Stimulated activated memory B cell treated with anti-CD40 and anti-IgM and Interleukin-4, amounts not matched to agents 10 μg/mL and 1 μg/mL and 100 μg/mL, for 72 hours (primary cell): ENCODE measurements at regions not wholly inside any gene's neighbourhood (a gene's known extent, or its start where the extent isn't known, plus 50 kb on each side); places are given as distances from the start of the nearest gene placed in this dataset.
"Not testable (repeated sequence)": the region's sequence is repeated elsewhere in the genome, so short reads cannot be mapped to it uniquely, and the experiment has no call there.

Experiments
- ATAC-seq: fragments of 150-1000 bp; cut with Tn5 transposase; 2 replicates; pipeline ENCODE4 v1.10.0; 2021
- H3K27ac Mint-ChIP-seq: one replicate; pipeline ENCODE4 v1.8.0; 2022; ENCODE audit warnings: mild to moderate bottlenecking, mixed read lengths
- H3K27me3 Mint-ChIP-seq: one replicate; pipeline ENCODE4 v1.8.0; 2022; ENCODE audit warnings: mixed read lengths
- H3K36me3 Mint-ChIP-seq: one replicate; pipeline ENCODE4 v1.8.0; 2022; ENCODE audit warnings: mixed read lengths
- H3K4me1 Mint-ChIP-seq: one replicate; pipeline ENCODE4 v1.8.0; 2022; ENCODE audit warnings: mixed read lengths
- H3K4me3 Mint-ChIP-seq: one replicate; pipeline ENCODE4 v1.8.0; 2022; ENCODE audit warnings: mild to moderate bottlenecking, moderate library complexity, mixed read lengths
- H3K9me3 Mint-ChIP-seq: one replicate; pipeline ENCODE4 v1.8.0; 2022; ENCODE audit warnings: mixed read lengths

DNA sequence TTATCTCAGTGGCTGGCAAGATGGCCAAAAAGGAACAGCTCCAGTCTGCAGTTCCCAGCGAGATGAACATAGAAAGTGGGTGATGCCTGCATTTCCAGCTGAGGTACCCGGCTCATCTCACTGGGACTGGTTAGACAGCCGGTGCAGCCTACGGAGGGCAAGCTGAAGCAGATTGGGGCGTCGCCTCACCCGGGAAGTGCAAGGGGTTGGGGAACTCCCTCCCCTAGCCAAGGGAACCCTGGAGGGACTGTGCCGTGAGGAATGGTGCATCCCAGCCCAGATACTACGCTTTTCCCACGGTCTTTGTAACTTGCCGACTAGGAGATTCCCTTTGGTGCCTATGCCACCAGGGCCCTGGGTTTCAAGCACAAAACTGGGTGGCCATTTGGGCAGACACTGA, 324.7 kb downstream of the GJA1 start:
- no peak for ATAC-seq
- H3K27ac Mint-ChIP-seq: no peak overlapping the region
- peaks cover 4% of the 10 kb centered on the region for H3K9me3 Mint-ChIP-seq
- H3K4me1 Mint-ChIP-seq: no peaks in the 10 kb centered on the region
- H3K4me3 Mint-ChIP-seq: no peak overlapping the region
- H3K36me3 Mint-ChIP-seq: no peaks in the 10 kb centered on the region
- H3K27me3 Mint-ChIP-seq: no peaks in the 10 kb centered on the region

GRCh38 chr6:121760745-121761144, 325.3 kb downstream of the GJA1 start:
- no peak for ATAC-seq
- no peak overlapping the region for H3K4me3 Mint-ChIP-seq

DNA sequence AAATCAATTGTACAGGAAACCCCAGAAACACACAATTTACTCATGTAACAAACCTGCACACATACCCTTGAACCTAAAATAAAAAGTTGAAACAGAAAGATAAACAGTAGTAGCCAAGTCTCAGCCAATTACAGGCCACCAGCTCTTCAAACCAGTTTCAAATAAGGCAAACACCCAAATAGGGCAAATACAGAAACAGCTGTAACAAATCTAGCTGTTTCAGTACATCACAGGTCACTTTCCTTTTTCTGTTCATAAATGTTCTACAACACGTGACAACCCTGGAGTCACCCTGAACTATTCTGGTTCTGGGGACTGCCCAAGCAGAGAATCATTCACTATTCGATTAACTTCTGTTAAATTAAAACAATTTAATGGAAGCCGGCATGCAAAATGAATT, 329.0 kb downstream of the GJA1 start:
- H3K36me3 Mint-ChIP-seq: no peaks in the 10 kb centered on the region
- ATAC-seq: no peak

More at GRCh38 chr6:121760745-121761144, 325.3 kb downstream of the GJA1 start:
- no peaks in the 10 kb centered on the region for H3K36me3 Mint-ChIP-seq
- H3K9me3 Mint-ChIP-seq: peaks cover 4% of the 10 kb centered on the region
- H3K4me1 Mint-ChIP-seq: no peaks in the 10 kb centered on the region
- no peaks in the 10 kb centered on the region for H3K27me3 Mint-ChIP-seq
- H3K27ac Mint-ChIP-seq: no peak overlapping the region

GRCh38 chr6:121765060-121765459, 329.6 kb downstream of the GJA1 start:
- Mint-ChIP-seq H3K4me1 (no peaks in the 10 kb centered on the region), H3K27me3 (no peaks in the 10 kb centered on the region), H3K9me3 (peaks cover 4% of the 10 kb centered on the region), H3K27ac (no peak overlapping the region), H3K36me3 (no peaks in the 10 kb centered on the region), H3K4me3 (no peak overlapping the region)
- ATAC-seq: no peak

More for the DNA sequence above, 329.0 kb downstream of the GJA1 start:
- no peak overlapping the region for H3K4me3 Mint-ChIP-seq
- H3K27ac Mint-ChIP-seq: no peak overlapping the region
- H3K4me1 Mint-ChIP-seq: no peaks in the 10 kb centered on the region
- H3K9me3 Mint-ChIP-seq: peaks cover 4% of the 10 kb centered on the region
- H3K27me3 Mint-ChIP-seq: no peaks in the 10 kb centered on the region

DNA sequence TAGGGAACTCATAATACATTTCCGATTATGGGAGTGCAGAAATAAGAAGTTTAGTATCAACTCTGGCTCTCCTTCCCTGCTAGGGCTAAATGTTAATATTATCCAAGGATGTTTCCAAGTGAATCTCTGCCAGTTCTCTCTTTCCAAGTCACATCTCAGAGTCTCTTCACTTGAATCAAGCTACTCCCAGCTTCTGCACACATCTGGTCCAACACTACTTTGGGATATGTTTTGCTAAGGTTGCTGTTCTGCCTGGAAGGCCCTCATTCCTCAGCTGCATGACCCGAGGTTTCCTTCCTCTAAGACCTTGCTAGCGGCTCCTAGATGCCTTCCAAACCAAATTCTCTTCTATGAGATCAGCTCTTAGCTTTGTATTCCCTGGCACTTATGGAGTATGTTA, 331.8 kb downstream of the GJA1 start:
- no peak for ATAC-seq
- Mint-ChIP-seq H3K27ac (no peak overlapping the region), H3K27me3 (no peaks in the 10 kb centered on the region), H3K36me3 (no peaks in the 10 kb centered on the region), H3K4me3 (no peak overlapping the region), H3K4me1 (no peaks in the 10 kb centered on the region), H3K9me3 (peaks cover 4% of the 10 kb centered on the region)

- no peaks in the 10 kb centered on the region for H3K36me3 Mint-ChIP-seq
Measured at GRCh38 chr6:121770943-121771342, 335.5 kb downstream of the GJA1 start.

GRCh38 chr6:121771937-121772720, 336.7 kb downstream of the GJA1 start:
- Mint-ChIP-seq H3K36me3 (no peaks in the 10 kb centered on the region), H3K27ac (no peak overlapping the region), H3K9me3 (no peaks in the 10 kb centered on the region), H3K27me3 (no peaks in the 10 kb centered on the region), H3K4me3 (no peak overlapping the region), H3K4me1 (no peaks in the 10 kb centered on the region)
- no peak for ATAC-seq

More at GRCh38 chr6:121770943-121771342, 335.5 kb downstream of the GJA1 start:
- Mint-ChIP-seq H3K4me1 (no peaks in the 10 kb centered on the region), H3K4me3 (no peak overlapping the region), H3K27ac (no peak overlapping the region), H3K27me3 (no peaks in the 10 kb centered on the region), H3K9me3 (no peaks in the 10 kb centered on the region)
- ATAC-seq: no peak

DNA sequence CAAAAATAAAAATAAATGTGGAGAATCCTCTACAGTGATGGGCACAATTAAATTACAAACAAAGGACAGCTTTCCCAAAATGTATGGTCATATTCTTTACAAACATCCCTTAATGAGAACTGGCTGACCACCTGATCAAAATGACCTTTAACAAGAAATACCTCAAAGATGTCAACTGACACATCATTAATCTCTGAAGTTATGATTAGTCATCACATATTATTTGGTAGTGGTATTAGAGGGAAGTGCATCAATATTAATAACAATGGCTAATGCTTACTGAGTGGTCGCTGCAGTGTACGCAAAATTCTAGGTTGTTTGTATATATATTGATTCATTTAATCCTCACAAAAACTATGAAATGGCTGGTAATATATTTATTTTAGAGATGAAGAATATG, 340.6 kb downstream of the GJA1 start:
- H3K27ac Mint-ChIP-seq: no peak overlapping the region
- no peaks in the 10 kb centered on the region for H3K36me3 Mint-ChIP-seq
- H3K27me3 Mint-ChIP-seq: no peaks in the 10 kb centered on the region
- ATAC-seq: no peak
- H3K9me3 Mint-ChIP-seq: no peaks in the 10 kb centered on the region
- no peaks in the 10 kb centered on the region for H3K4me1 Mint-ChIP-seq
- H3K4me3 Mint-ChIP-seq: no peak overlapping the region

DNA sequence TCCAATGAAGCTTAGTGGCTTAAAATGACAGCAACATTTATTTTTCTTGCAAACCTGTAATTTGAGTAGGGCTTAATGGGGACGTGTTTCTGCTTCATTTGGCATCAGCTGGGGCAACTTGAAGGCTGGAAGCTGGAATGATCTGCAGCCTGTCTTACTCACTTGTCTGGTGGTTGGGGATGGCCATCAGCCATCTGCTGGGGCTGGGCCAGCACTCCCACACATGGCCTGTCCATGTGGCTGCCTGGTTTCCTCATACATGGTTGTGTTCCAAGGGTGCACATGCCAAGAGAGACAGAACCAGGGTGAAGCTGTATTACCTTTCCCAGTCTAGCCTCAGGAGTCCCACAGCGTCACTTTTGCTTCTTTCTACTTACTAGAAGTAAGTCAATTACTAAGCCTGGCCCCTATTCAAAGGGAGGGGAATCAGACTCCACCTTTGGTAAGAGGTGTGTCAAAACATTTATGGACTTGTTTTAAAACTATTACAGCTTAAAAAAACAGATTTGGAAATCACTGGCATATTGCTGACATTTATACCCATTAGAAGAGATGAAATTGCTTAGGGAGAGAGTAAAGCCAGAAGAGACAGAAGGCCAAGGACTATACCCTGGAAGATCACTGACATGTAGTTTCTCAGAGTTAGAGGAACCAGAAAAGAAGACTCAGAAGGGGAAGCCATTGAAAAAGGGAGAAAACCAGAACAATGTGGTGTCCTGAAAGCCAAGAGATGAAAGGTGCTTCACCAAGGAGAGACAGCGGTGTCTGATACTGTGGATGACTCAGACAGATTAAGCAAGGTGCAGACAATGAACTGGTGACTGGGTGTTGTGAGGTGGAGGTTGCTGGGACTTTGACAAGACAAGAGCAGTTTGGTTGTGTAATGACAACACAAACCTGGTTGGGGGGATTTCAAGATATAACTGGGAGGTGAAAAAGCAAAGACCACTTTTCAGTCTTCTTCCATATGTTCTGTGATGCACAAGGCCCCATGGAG, 345.2 kb downstream of the GJA1 start:
- Mint-ChIP-seq H3K4me3 (no peak overlapping the region), H3K9me3 (peaks cover 5% of the 10 kb centered on the region)
- ATAC-seq: no peak

GRCh38 chr6:121791396-121792315, 356.2 kb downstream of the GJA1 start:
- H3K9me3 Mint-ChIP-seq: peaks cover 3% of the 10 kb centered on the region
- no peaks in the 10 kb centered on the region for H3K27me3 Mint-ChIP-seq
- no peak overlapping the region for H3K4me3 Mint-ChIP-seq
- H3K4me1 Mint-ChIP-seq: no peaks in the 10 kb centered on the region
- no peaks in the 10 kb centered on the region for H3K36me3 Mint-ChIP-seq
- H3K27ac Mint-ChIP-seq: no peak overlapping the region
- ATAC-seq: no peak

More for the DNA sequence above, 345.2 kb downstream of the GJA1 start:
- Mint-ChIP-seq H3K4me1 (no peaks in the 10 kb centered on the region), H3K27ac (no peak overlapping the region), H3K27me3 (no peaks in the 10 kb centered on the region), H3K36me3 (no peaks in the 10 kb centered on the region)

DNA sequence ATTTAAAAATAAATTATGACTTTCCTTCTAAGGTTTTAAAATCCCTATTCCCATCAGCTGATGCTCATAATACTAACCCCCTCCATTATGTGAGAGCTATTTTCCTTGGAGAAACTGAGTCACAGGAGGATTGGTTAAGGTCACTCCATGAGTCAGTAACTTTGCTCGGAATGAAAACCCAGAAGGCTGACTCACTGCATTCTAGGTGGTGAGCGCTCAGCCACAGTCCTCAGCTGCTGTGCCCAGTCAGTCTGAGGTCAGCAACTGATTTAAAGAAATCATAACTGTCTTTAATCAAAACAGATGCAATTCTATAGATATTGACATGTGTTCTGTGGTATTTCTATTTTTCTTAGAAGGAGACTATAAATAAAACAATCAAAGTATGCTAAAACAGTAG, 359.2 kb downstream of the GJA1 start:
- H3K4me1 Mint-ChIP-seq: no peaks in the 10 kb centered on the region
- H3K27me3 Mint-ChIP-seq: no peaks in the 10 kb centered on the region
- no peak for ATAC-seq
- H3K36me3 Mint-ChIP-seq: no peaks in the 10 kb centered on the region
- no peak overlapping the region for H3K27ac Mint-ChIP-seq
- H3K9me3 Mint-ChIP-seq: peaks cover 7% of the 10 kb centered on the region
- H3K4me3 Mint-ChIP-seq: no peak overlapping the region

DNA sequence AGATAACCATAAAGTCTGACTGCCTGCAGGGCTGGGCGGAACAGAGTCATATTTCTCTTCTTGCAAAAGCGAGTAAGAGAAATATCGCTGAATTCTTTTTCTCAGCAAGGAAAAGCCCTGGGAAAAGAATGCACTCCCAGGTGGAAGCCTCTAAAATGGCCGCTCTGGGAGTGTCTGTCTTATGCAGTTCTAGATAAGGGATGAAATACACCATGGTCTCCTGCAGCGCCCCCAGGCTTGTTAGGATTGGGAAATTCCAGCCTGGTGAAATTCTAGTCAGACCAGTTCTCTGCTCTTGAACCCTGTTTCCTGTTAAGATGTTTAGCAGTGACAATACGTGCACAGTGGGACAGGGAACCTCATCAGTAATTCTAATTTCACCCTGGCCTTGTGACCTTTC, 362.2 kb downstream of the GJA1 start:
- H3K4me1 Mint-ChIP-seq, H3K27ac Mint-ChIP-seq, H3K36me3 Mint-ChIP-seq, ATAC-seq, H3K27me3 Mint-ChIP-seq, H3K4me3 Mint-ChIP-seq: not testable (repeated sequence)
- H3K9me3 Mint-ChIP-seq: peaks cover 17% of the 10 kb centered on the region

- ATAC-seq, H3K4me1 Mint-ChIP-seq, H3K27me3 Mint-ChIP-seq, H3K4me3 Mint-ChIP-seq, H3K36me3 Mint-ChIP-seq, H3K27ac Mint-ChIP-seq: not testable (repeated sequence)
- H3K9me3 Mint-ChIP-seq: peaks cover 17% of the 10 kb centered on the region
Measured at GRCh38 chr6:121798126-121798525, 362.7 kb downstream of the GJA1 start.

DNA sequence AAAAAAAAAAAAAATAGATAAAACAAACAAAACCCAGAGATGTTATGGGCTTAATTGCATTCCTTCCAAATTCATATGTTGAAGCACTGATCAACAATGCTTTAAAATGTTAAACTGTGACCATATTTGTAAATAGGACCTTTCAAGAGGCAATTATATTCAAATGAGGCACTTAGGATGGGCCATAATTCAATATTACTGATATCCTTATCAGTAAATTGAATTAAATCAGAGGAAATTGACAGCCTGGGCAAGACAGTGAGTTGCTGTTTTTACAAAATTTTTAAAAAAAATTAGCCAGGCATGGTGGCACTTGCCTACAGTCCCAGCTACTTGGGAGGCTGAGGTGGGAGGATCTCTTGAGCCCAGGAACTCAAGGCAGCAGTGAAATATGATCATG, 364.1 kb downstream of the GJA1 start:
- no peak for ATAC-seq
- H3K9me3 Mint-ChIP-seq: peaks cover 20% of the 10 kb centered on the region
- no peaks in the 10 kb centered on the region for H3K36me3 Mint-ChIP-seq
- H3K4me1 Mint-ChIP-seq: no peaks in the 10 kb centered on the region
- no peak overlapping the region for H3K4me3 Mint-ChIP-seq
- H3K27me3 Mint-ChIP-seq: no peaks in the 10 kb centered on the region
- H3K27ac Mint-ChIP-seq: no peak overlapping the region

GRCh38 chr6:121800047-121800446, 364.6 kb downstream of the GJA1 start:
- no peak for ATAC-seq
- no peaks in the 10 kb centered on the region for H3K36me3 Mint-ChIP-seq
- H3K27ac Mint-ChIP-seq: no peak overlapping the region
- H3K4me3 Mint-ChIP-seq: no peak overlapping the region
- peaks cover 20% of the 10 kb centered on the region for H3K9me3 Mint-ChIP-seq
- no peaks in the 10 kb centered on the region for H3K27me3 Mint-ChIP-seq
- no peaks in the 10 kb centered on the region for H3K4me1 Mint-ChIP-seq
